SK-N-SH (cell line): ENCODE measurements at regions not wholly inside any gene's neighbourhood (a gene's known extent, or its start where the extent isn't known, plus 50 kb on each side); places are given as distances from the start of the nearest gene placed in this dataset.

ENCODE experiments used
- CTCF ChIA-PET: fragments of 300-600, 350-600 bp; formaldehyde crosslinking; extraction: SDS; loops from one replicate; lab custom pipeline; 2021; lab: Yijun Ruan, JAX
- POLR2A ChIA-PET: fragments of 350-600 bp; sonication (Branson Sonifier 250); formaldehyde crosslinking; extraction: SDS; loops from one replicate; lab custom pipeline; 2020; ENCODE audit warnings: antibody characterized with exemption, inconsistent platforms; lab: Yijun Ruan, JAX
- DNase-seq: peaks from one replicate; pipeline ENCODE4 v3.0.0; 2012
- H2AFZ ChIP-seq: fragments of 200-600 bp; sonication (generic); 2 replicates; pipeline ENCODE4 v1.8.1; 2016; ENCODE audit warnings: antibody characterized with exemption, mild to moderate bottlenecking, low read depth
- H3F3A ChIP-seq: fragments of 200-600 bp; sonication (generic); replicated peaks from 2 replicates; pipeline ENCODE3; 2016; ENCODE audit warnings: antibody characterized with exemption, mild to moderate bottlenecking; ENCODE audit not compliant: insufficient read depth
- H3K27ac ChIP-seq, 2 experiments: fragments of 200-500 bp in 1 of 2; fragments of 200-600 bp in 1 of 2; sonication (Bioruptor generic) in 1 of 2; sonication (generic), shearing (Covaris generic) in 1 of 2; 2 replicates each; pipeline versions ENCODE4 v1.5.1 to v1.6.1; 2014 to 2016; ENCODE audit warnings: low read depth in 2 of 2, inconsistent platforms in 1 of 2, low read length in 1 of 2, mild to moderate bottlenecking in 1 of 2, mixed read lengths in 1 of 2
- H3K27me3 ChIP-seq: fragments of 200-600 bp; sonication (generic), shearing (Covaris generic); 2 replicates; pipeline ENCODE4 v1.6.1; 2016; ENCODE audit warnings: mixed run types; ENCODE audit not compliant: insufficient read depth
- H3K36me3 ChIP-seq, 2 experiments: fragments of 200-500 bp in 1 of 2; fragments of 200-600 bp in 1 of 2; sonication (Bioruptor generic) in 1 of 2; sonication (generic) in 1 of 2; replicated peaks in 1 of 2; 2 replicates each; pipeline versions ENCODE3 to v1.5.1; 2014 to 2016; ENCODE audit warnings: low read length in 1 of 2, mild to moderate bottlenecking in 1 of 2; ENCODE audit not compliant: insufficient read depth in 2 of 2, control insufficient read depth in 1 of 2
- H3K4me1 ChIP-seq, 2 experiments: fragments of 200-500 bp in 1 of 2; fragments of 200-600 bp in 1 of 2; sonication (Bioruptor generic) in 1 of 2; sonication (generic), shearing (Covaris generic) in 1 of 2; 2 replicates each; pipeline versions ENCODE4 v1.5.1 to v1.6.1; 2014 to 2016; ENCODE audit warnings: low read depth in 1 of 2, low read length in 1 of 2, mixed run types in 1 of 2; ENCODE audit not compliant: insufficient read depth in 2 of 2, control insufficient read depth in 1 of 2
- H3K4me2 ChIP-seq: fragments of 200-600 bp; sonication (generic), shearing (Covaris generic); 2 replicates; pipeline ENCODE4 v1.6.1; 2017; ENCODE audit warnings: mixed run types
- H3K4me3 ChIP-seq, 2 experiments: fragments of 200-500 bp in 1 of 2; fragments of 200-600 bp in 1 of 2; sonication (Bioruptor generic) in 1 of 2; sonication (generic), shearing (Covaris generic) in 1 of 2; 2 replicates each; pipeline versions ENCODE4 v1.5.1 to v1.8.1; 2014 to 2016; ENCODE audit warnings: low read depth in 2 of 2, inconsistent platforms in 1 of 2, low read length in 1 of 2, mild to moderate bottlenecking in 1 of 2, mixed read lengths in 1 of 2, moderate library complexity in 1 of 2
- H3K79me2 ChIP-seq: fragments of 200-600 bp; sonication (generic); 2 replicates; pipeline ENCODE4 v1.8.1; 2017; ENCODE audit warnings: mild to moderate bottlenecking; ENCODE audit not compliant: insufficient read depth
- H3K9ac ChIP-seq: fragments of 200-600 bp; sonication (generic); 2 replicates; pipeline ENCODE4 v1.6.1; 2017; ENCODE audit warnings: mixed run types
- H3K9me2 ChIP-seq: fragments of 200-600 bp; sonication (generic); 2 replicates; pipeline ENCODE4 v1.6.1; 2017; ENCODE audit warnings: mixed run types
- H3K9me3 ChIP-seq: fragments of 200-600 bp; sonication (generic); 2 replicates; pipeline ENCODE4 v1.6.1; 2017; ENCODE audit warnings: mixed run types, mild to moderate bottlenecking, moderate library complexity
- H4K20me1 ChIP-seq: fragments of 200-600 bp; sonication (generic); 2 replicates; pipeline ENCODE4 v1.6.1; 2017; ENCODE audit warnings: mild to moderate bottlenecking, mixed run types; ENCODE audit not compliant: insufficient read depth
- CHD2 ChIP-seq: fragments of 150-350 bp; IDR thresholded peaks from 2 replicates; pipeline ENCODE4 v1.6.1; 2018; ENCODE audit warnings: low read length; ENCODE audit not compliant: partially characterized antibody
- ELF1 ChIP-seq: IDR thresholded peaks from 2 replicates; pipeline ENCODE4 v1.4.0; 2012
- EP300 ChIP-seq, 2 experiments: IDR thresholded peaks; 2 replicates each; pipeline versions ENCODE4 v1.4.0 to v1.6.1; 2012; ENCODE audit warnings: borderline replicate concordance in 1 of 2, low read depth in 1 of 2, low read length in 1 of 2
- EZH2phosphoT487 ChIP-seq: fragments of 200-600 bp; sonication (generic); IDR thresholded peaks from 2 replicates; pipeline ENCODE4 v1.6.1; 2017; ENCODE audit warnings: low read depth, mixed run types, mild to moderate bottlenecking, antibody characterized with exemption, moderate library complexity, borderline replicate concordance
- GATA2 ChIP-seq: sonication (generic); formaldehyde crosslinking; IDR thresholded peaks from 2 replicates; pipeline ENCODE4 v1.5.0; 2020; ENCODE audit warnings: mild to moderate bottlenecking, missing genetic modification reagents
- RCOR1 ChIP-seq: fragments of 150-350 bp; IDR thresholded peaks from 2 replicates; pipeline ENCODE4 v1.6.1; 2017; ENCODE audit warnings: antibody characterized with exemption, low read length
- RXRA ChIP-seq: IDR thresholded peaks from 2 replicates; pipeline ENCODE4 v1.4.0; 2012; ENCODE audit warnings: low read depth, mild to moderate bottlenecking, borderline replicate concordance
- SMC3 ChIP-seq: IDR thresholded peaks from 2 replicates; pipeline ENCODE4 v1.6.1; 2012; ENCODE audit warnings: low read depth, low read length, improper control_type of control experiment
- WGBS: methylation state at CpG from one replicate; pipeline ENCODE4 v1.1.6; 2017; ENCODE audit warnings: low lambda C conversion rate; 5-methylcytosine and 5-hydroxymethylcytosine counted together
- TF ChIP-seq, protein P1 (sequence below): fragments of 150-350 bp; IDR thresholded peaks from 2 replicates; pipeline ENCODE4 v1.6.1; 2017; ENCODE audit warnings: antibody characterized with exemption, low read length, low read depth, borderline replicate concordance
- TF ChIP-seq, protein P2 (sequence below): IDR thresholded peaks from 2 replicates; pipeline ENCODE4 v1.6.1; 2012; ENCODE audit warnings: mild to moderate bottlenecking, low read depth, low read length, moderate library complexity
- TF ChIP-seq, protein P3 (sequence below): IDR thresholded peaks from 2 replicates; pipeline ENCODE4 v1.4.0; 2012; ENCODE audit warnings: low read depth, borderline replicate concordance
- TF ChIP-seq, protein P4 (sequence below): IDR thresholded peaks from 2 replicates; pipeline ENCODE4 v1.4.0; 2012; ENCODE audit warnings: low read depth, borderline replicate concordance
- TF ChIP-seq, protein P5 (sequence below): fragments of 200-600 bp; sonication (generic); IDR thresholded peaks from 2 replicates; pipeline ENCODE4 v1.6.1; 2017; ENCODE audit warnings: antibody characterized with exemption, mild to moderate bottlenecking, moderate library complexity
- TF ChIP-seq, protein P6 (sequence below): fragments of 150-350 bp; IDR thresholded peaks from 2 replicates; pipeline ENCODE4 v1.6.1; 2016; ENCODE audit warnings: mild to moderate bottlenecking, low read depth, low read length

DNA sequence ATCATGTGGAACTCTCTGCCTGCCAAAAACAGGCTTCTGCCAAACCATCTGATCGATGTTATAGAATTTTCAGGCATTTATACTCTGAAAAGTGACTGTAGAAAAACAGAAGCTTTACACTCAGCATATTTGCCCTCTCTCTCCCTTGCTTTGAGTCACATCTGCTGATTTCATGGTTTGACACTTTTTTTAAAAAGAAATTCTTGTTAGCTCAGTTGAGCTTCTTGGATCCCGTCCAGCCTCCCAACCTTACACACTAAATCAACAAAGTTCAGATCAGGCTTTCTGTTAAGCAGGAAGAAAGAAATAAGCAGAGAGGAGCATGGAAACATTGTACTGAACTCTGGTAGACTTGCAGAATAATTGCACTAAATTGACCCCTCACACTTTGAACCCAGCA, 193.6 kb upstream of the SEL1L start:
- no peak overlapping the region for H3K4me2 ChIP-seq
- ChIA-PET CTCF (interaction anchor here (0.9 to 1.7 kb wide), 4 partner anchors 10 to 17 kb away, joined by 3 to 5 read pairs (median 4); no protein-coding TSS in a partner anchor), POLR2A (no interaction called here)
- H3K79me2 ChIP-seq: no peaks in the 10 kb centered on the region
- 0% methylated on average over 2 of the region's 2 CpGs for WGBS
- no peaks in the 10 kb centered on the region for H3K36me3 ChIP-seq
- H4K20me1 ChIP-seq: no peaks in the 10 kb centered on the region
- TF ChIP-seq, protein P1, sequence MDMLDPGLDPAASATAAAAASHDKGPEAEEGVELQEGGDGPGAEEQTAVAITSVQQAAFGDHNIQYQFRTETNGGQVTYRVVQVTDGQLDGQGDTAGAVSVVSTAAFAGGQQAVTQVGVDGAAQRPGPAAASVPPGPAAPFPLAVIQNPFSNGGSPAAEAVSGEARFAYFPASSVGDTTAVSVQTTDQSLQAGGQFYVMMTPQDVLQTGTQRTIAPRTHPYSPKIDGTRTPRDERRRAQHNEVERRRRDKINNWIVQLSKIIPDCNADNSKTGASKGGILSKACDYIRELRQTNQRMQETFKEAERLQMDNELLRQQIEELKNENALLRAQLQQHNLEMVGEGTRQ: no peak
- no peak for TF ChIP-seq EZH2phosphoT487
- TF ChIP-seq, protein P2, sequence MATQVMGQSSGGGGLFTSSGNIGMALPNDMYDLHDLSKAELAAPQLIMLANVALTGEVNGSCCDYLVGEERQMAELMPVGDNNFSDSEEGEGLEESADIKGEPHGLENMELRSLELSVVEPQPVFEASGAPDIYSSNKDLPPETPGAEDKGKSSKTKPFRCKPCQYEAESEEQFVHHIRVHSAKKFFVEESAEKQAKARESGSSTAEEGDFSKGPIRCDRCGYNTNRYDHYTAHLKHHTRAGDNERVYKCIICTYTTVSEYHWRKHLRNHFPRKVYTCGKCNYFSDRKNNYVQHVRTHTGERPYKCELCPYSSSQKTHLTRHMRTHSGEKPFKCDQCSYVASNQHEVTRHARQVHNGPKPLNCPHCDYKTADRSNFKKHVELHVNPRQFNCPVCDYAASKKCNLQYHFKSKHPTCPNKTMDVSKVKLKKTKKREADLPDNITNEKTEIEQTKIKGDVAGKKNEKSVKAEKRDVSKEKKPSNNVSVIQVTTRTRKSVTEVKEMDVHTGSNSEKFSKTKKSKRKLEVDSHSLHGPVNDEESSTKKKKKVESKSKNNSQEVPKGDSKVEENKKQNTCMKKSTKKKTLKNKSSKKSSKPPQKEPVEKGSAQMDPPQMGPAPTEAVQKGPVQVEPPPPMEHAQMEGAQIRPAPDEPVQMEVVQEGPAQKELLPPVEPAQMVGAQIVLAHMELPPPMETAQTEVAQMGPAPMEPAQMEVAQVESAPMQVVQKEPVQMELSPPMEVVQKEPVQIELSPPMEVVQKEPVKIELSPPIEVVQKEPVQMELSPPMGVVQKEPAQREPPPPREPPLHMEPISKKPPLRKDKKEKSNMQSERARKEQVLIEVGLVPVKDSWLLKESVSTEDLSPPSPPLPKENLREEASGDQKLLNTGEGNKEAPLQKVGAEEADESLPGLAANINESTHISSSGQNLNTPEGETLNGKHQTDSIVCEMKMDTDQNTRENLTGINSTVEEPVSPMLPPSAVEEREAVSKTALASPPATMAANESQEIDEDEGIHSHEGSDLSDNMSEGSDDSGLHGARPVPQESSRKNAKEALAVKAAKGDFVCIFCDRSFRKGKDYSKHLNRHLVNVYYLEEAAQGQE: no peak
- TF ChIP-seq, protein P3, sequence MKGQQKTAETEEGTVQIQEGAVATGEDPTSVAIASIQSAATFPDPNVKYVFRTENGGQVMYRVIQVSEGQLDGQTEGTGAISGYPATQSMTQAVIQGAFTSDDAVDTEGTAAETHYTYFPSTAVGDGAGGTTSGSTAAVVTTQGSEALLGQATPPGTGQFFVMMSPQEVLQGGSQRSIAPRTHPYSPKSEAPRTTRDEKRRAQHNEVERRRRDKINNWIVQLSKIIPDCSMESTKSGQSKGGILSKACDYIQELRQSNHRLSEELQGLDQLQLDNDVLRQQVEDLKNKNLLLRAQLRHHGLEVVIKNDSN: no peak
- TF ChIP-seq CHD2: no peak
- TF ChIP-seq SMC3: no peak
- TF ChIP-seq, protein P4, sequence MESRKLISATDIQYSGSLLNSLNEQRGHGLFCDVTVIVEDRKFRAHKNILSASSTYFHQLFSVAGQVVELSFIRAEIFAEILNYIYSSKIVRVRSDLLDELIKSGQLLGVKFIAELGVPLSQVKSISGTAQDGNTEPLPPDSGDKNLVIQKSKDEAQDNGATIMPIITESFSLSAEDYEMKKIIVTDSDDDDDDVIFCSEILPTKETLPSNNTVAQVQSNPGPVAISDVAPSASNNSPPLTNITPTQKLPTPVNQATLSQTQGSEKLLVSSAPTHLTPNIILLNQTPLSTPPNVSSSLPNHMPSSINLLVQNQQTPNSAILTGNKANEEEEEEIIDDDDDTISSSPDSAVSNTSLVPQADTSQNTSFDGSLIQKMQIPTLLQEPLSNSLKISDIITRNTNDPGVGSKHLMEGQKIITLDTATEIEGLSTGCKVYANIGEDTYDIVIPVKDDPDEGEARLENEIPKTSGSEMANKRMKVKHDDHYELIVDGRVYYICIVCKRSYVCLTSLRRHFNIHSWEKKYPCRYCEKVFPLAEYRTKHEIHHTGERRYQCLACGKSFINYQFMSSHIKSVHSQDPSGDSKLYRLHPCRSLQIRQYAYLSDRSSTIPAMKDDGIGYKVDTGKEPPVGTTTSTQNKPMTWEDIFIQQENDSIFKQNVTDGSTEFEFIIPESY: no peak
- TF ChIP-seq RXRA: no peak
- TF ChIP-seq, protein P5, sequence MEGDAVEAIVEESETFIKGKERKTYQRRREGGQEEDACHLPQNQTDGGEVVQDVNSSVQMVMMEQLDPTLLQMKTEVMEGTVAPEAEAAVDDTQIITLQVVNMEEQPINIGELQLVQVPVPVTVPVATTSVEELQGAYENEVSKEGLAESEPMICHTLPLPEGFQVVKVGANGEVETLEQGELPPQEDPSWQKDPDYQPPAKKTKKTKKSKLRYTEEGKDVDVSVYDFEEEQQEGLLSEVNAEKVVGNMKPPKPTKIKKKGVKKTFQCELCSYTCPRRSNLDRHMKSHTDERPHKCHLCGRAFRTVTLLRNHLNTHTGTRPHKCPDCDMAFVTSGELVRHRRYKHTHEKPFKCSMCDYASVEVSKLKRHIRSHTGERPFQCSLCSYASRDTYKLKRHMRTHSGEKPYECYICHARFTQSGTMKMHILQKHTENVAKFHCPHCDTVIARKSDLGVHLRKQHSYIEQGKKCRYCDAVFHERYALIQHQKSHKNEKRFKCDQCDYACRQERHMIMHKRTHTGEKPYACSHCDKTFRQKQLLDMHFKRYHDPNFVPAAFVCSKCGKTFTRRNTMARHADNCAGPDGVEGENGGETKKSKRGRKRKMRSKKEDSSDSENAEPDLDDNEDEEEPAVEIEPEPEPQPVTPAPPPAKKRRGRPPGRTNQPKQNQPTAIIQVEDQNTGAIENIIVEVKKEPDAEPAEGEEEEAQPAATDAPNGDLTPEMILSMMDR: no peak
- no peak for TF ChIP-seq RCOR1
- TF ChIP-seq, protein P6, sequence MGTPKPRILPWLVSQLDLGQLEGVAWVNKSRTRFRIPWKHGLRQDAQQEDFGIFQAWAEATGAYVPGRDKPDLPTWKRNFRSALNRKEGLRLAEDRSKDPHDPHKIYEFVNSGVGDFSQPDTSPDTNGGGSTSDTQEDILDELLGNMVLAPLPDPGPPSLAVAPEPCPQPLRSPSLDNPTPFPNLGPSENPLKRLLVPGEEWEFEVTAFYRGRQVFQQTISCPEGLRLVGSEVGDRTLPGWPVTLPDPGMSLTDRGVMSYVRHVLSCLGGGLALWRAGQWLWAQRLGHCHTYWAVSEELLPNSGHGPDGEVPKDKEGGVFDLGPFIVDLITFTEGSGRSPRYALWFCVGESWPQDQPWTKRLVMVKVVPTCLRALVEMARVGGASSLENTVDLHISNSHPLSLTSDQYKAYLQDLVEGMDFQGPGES: no peak
- no peak for TF ChIP-seq ELF1
- no peak for TF ChIP-seq GATA2
- no peak for TF ChIP-seq EP300 (IDR thresholded peaks at IDR 0.05; ENCODE audit: borderline replicate concordance in 1 of 2, low read depth in 1 of 2, low read length in 1 of 2)
- H3K4me1 ChIP-seq: no peaks in the 10 kb centered on the region
- H3K9me3 ChIP-seq: no peaks in the 10 kb centered on the region
- H3K27ac ChIP-seq: no peak overlapping the region
- DNase-seq: no peak
- H2AFZ ChIP-seq: no peak overlapping the region
- no peaks in the 10 kb centered on the region for H3K27me3 ChIP-seq
- H3F3A ChIP-seq: no peaks in the 10 kb centered on the region
- H3K9ac ChIP-seq: no peak overlapping the region
- no peak overlapping the region for H3K4me3 ChIP-seq
- H3K9me2 ChIP-seq: no peaks in the 10 kb centered on the region
